PC-3 (cell line): ENCODE measurements at regions not wholly inside any gene's neighbourhood (a gene's known extent, or its start where the extent isn't known, plus 50 kb on each side); places are given as distances from the start of the nearest gene placed in this dataset.

Source experiments
- ATAC-seq: fragments of 200-7000 bp; cut with Tn5 transposase; 2 replicates; pipeline ENCODE4 v1.9.1; 2020; ENCODE audit warnings: mild to moderate bottlenecking, moderate library complexity
- BruUV-seq: library from RNA; stranded (reverse); fragments of 400-500 nt; replicated peaks from 2 replicates; lab custom pipeline; 2021; lab: Mats Ljungman, UMichigan
- CTCF ChIA-PET: fragments of 300-600 bp; sonication (Branson Sonifier 250); formaldehyde crosslinking; loops from one replicate; lab custom pipeline; 2022; ENCODE audit warnings: antibody characterized with exemption; lab: Charles Lee
- POLR2A ChIA-PET: fragments of 300-600 bp; sonication (Branson Sonifier 250); formaldehyde crosslinking; loops from one replicate; lab custom pipeline; 2022; ENCODE audit warnings: antibody characterized with exemption; ENCODE audit not compliant: unreplicated experiment; lab: Charles Lee
- DNase-seq: peaks from one replicate; pipeline ENCODE4 v3.0.0-alpha.2; 2015
- H2AFZ ChIP-seq: fragments of 300-600 bp; sonication (generic); 2 replicates; pipeline ENCODE4 v1.6.0; 2016; ENCODE audit warnings: antibody characterized with exemption, low read length
- H3F3A ChIP-seq: fragments of 300-600 bp; sonication (generic); one replicate; pipeline ENCODE4 v1.6.0; 2017; ENCODE audit warnings: antibody characterized with exemption, low read length, control low read depth, mild to moderate bottlenecking; ENCODE audit not compliant: unreplicated experiment
- H3K27ac ChIP-seq: fragments of 300-600 bp; sonication (generic); 2 replicates; pipeline ENCODE4 v1.5.1; 2016; ENCODE audit warnings: mild to moderate bottlenecking, low read length
- H3K27me3 ChIP-seq: fragments of 300-600 bp; sonication (generic); 2 replicates; pipeline ENCODE4 v1.6.1; 2016; ENCODE audit warnings: low read length, mixed read lengths
- H3K36me3 ChIP-seq: fragments of 300-600 bp; sonication (generic); 2 replicates; pipeline ENCODE4 v1.6.1; 2016; ENCODE audit warnings: low read depth, mixed run types, low read length, mixed read lengths
- H3K4me1 ChIP-seq: fragments of 300-600 bp; sonication (generic); 2 replicates; pipeline ENCODE4 v1.5.1; 2016; ENCODE audit warnings: low read length; ENCODE audit not compliant: insufficient read depth
- H3K4me2 ChIP-seq: fragments of 300-600 bp; sonication (generic); 2 replicates; pipeline ENCODE4 v1.6.0; 2016; ENCODE audit warnings: low read length
- H3K4me3 ChIP-seq: fragments of 300-600 bp; sonication (generic); 2 replicates; pipeline ENCODE4 v1.5.1; 2016; ENCODE audit warnings: mild to moderate bottlenecking, low read length, mixed read lengths
- H3K79me2 ChIP-seq: fragments of 300-600 bp; sonication (generic); 2 replicates; pipeline ENCODE4 v1.6.1; 2017; ENCODE audit warnings: low read length, mixed read lengths
- H3K9ac ChIP-seq: fragments of 300-600 bp; sonication (generic); 2 replicates; pipeline ENCODE4 v1.6.0; 2016; ENCODE audit warnings: mild to moderate bottlenecking, low read length
- H3K9me2 ChIP-seq: fragments of 300-600 bp; sonication (generic); replicated peaks from 2 replicates; pipeline ENCODE4 v1.6.1; 2016; ENCODE audit warnings: mixed run types, low read length, mixed read lengths
- H3K9me3 ChIP-seq: fragments of 300-600 bp; sonication (generic); 2 replicates; pipeline ENCODE4 v1.6.1; 2016; ENCODE audit warnings: low read length, mixed read lengths
- H4K20me1 ChIP-seq: fragments of 300-600 bp; sonication (generic); 2 replicates; pipeline ENCODE4 v1.6.1; 2016; ENCODE audit warnings: low read length, mixed read lengths
- CTCF ChIP-seq: fragments of 300-600 bp; sonication (generic); conservative IDR thresholded peaks from 2 replicates; pipeline ENCODE4 v1.5.1; 2017; ENCODE audit warnings: antibody characterized with exemption, low read depth, mild to moderate bottlenecking, low read length
- EZH2 ChIP-seq: fragments of 300-600 bp; sonication (generic); IDR thresholded peaks from one replicate; pipeline ENCODE4 v1.6.1; 2017; ENCODE audit warnings: antibody characterized with exemption, mild to moderate bottlenecking, low read length; ENCODE audit not compliant: unreplicated experiment
- EZH2phosphoT487 ChIP-seq: fragments of 300-600 bp; sonication (generic); IDR thresholded peaks from 2 replicates; pipeline ENCODE4 v1.6.1; 2018; ENCODE audit warnings: mild to moderate bottlenecking, antibody characterized with exemption, low read length, borderline replicate concordance
- intact Hi-C: fragments of 100-400 bp; cut with micrococcal nuclease; formaldehyde crosslinking; loops from 2 replicates; pipeline ENCODE4 v1.9.0; 2023

GRCh38 chr2:21289551-21289950 is 165.8 kb downstream of the TDRD15 start:
- H3K27ac ChIP-seq = no peak overlapping the region
- H3K9me3 ChIP-seq = 0 out of 2 replicates have a peak, but pooled peaks cover 4% of the 10 kb centered on the region
- H3K79me2 ChIP-seq = no peaks in the 10 kb centered on the region
- H3K9me2 ChIP-seq = no peaks in the 10 kb centered on the region
- H3K4me2 ChIP-seq = no peak overlapping the region
- intact Hi-C loops = no loop called here
- ATAC-seq (no peak), DNase-seq (no peak)
- H3K36me3 ChIP-seq = no peaks in the 10 kb centered on the region
- no peaks in the 10 kb centered on the region for H4K20me1 ChIP-seq
- H3K4me1 ChIP-seq = no peaks in the 10 kb centered on the region
- TF ChIP-seq EZH2phosphoT487 = no peak
- TF ChIP-seq CTCF = no peak
- no peak for TF ChIP-seq EZH2
- H3K27me3 ChIP-seq = no peaks in the 10 kb centered on the region
- CTCF ChIA-PET = no interaction called here
- POLR2A ChIA-PET = no interaction called here
- H3F3A ChIP-seq = no peaks in the 10 kb centered on the region
- no peak overlapping the region for H2AFZ ChIP-seq
- H3K4me3 ChIP-seq = no peak overlapping the region
- H3K9ac ChIP-seq = no peak overlapping the region
- no TSS peak for BruUV-seq

DNA sequence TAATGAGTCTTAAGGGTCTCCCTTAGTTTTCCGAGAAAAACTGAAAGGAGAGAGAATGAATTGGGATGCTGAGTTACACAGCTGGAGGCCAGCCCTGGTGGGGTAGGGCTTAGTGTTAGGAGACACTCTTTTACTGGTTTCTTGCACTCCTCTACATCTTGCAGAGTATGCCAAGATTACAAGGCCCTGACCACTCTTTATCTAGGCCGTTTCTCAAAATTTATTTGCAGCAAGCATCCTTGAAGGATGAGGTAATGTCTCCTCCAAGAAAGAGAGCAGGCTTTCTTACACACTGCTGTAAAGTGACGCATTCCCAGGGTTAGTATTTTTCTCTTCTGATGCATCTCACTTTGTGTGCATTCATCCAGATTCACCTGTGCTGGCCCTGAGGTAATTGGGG is 166.2 kb downstream of the TDRD15 start:
- ChIA-PET CTCF (no interaction called here), POLR2A (no interaction called here)
- H3K4me1 ChIP-seq = no peaks in the 10 kb centered on the region
- H3K36me3 ChIP-seq = no peaks in the 10 kb centered on the region
- no peak for TF ChIP-seq CTCF
- TF ChIP-seq EZH2 = no peak
- no peak for TF ChIP-seq EZH2phosphoT487
- H3K9ac ChIP-seq = no peak overlapping the region
- no peaks in the 10 kb centered on the region for H4K20me1 ChIP-seq
- no peak for ATAC-seq
- 0 out of 2 replicates have a peak, but pooled peaks cover 2% of the 10 kb centered on the region for H3K9me3 ChIP-seq
- no peak overlapping the region for H3K4me3 ChIP-seq
- no peaks in the 10 kb centered on the region for H3K27me3 ChIP-seq
- H3K27ac ChIP-seq = no peak overlapping the region
- no peak overlapping the region for H3K4me2 ChIP-seq
- no peaks in the 10 kb centered on the region for H3K9me2 ChIP-seq
- intact Hi-C loops = no loop called here
- no peak overlapping the region for H2AFZ ChIP-seq
- no peaks in the 10 kb centered on the region for H3K79me2 ChIP-seq
- DNase-seq = no peak
- BruUV-seq = no TSS peak
- H3F3A ChIP-seq = no peaks in the 10 kb centered on the region

- H3K4me1 ChIP-seq = no peaks in the 10 kb centered on the region
- ChIA-PET POLR2A (no interaction called here), CTCF (no interaction called here)
- no peak overlapping the region for H3K4me2 ChIP-seq
- no peak overlapping the region for H3K27ac ChIP-seq
- no peaks in the 10 kb centered on the region for H3K9me2 ChIP-seq
- H3K27me3 ChIP-seq = no peaks in the 10 kb centered on the region
- H3F3A ChIP-seq = no peaks in the 10 kb centered on the region
- H3K79me2 ChIP-seq = no peaks in the 10 kb centered on the region
- no peak for ATAC-seq
- no peak overlapping the region for H2AFZ ChIP-seq
- no peaks in the 10 kb centered on the region for H3K9me3 ChIP-seq
- DNase-seq = no peak
- H4K20me1 ChIP-seq = no peaks in the 10 kb centered on the region
- no peak overlapping the region for H3K4me3 ChIP-seq
- no TSS peak for BruUV-seq
- H3K9ac ChIP-seq = no peak overlapping the region
- TF ChIP-seq CTCF = no peak
- TF ChIP-seq EZH2 = no peak
- no peak for TF ChIP-seq EZH2phosphoT487
- H3K36me3 ChIP-seq = no peaks in the 10 kb centered on the region
- intact Hi-C loops = no loop called here
These were observed 167.7 kb downstream of the TDRD15 start for GRCh38 chr2:21291426-21291825.
